Trophoblast cell (in vitro differentiated cells and primary cell): ENCODE measurements at regions not wholly inside any gene's neighbourhood (a gene's known extent, or its start where the extent isn't known, plus 50 kb on each side); places are given as distances from the start of the nearest gene placed in this dataset.
A peak's percentile ranks its signal among the peaks of the same experiment; 100 is the strongest.

Experiments
- DNase-seq, 2 donors: peaks; one replicate each; pipeline ENCODE4 v3.0.0-alpha.2; 2016
- H2AFZ ChIP-seq: 2 replicates; pipeline ENCODE4 v1.6.1; 2013; ENCODE audit warnings: low read length, moderate library complexity, mild to moderate bottlenecking; ENCODE audit not compliant: insufficient read depth, poor library complexity
- H2AK5ac ChIP-seq: 2 replicates; pipeline ENCODE4 v1.6.1; 2013; ENCODE audit warnings: mild to moderate bottlenecking, low read length
- H2BK120ac ChIP-seq: 2 replicates; pipeline ENCODE4 v1.6.1; 2013; ENCODE audit warnings: low read length, mild to moderate bottlenecking, moderate library complexity; ENCODE audit not compliant: insufficient read depth, poor library complexity
- H2BK12ac ChIP-seq: 2 replicates; pipeline ENCODE4 v1.6.1; 2013; ENCODE audit warnings: mild to moderate bottlenecking, low read length, moderate library complexity
- H2BK5ac ChIP-seq: 2 replicates; pipeline ENCODE4 v1.6.1; 2013; ENCODE audit warnings: low read length, low read depth, moderate library complexity, mild to moderate bottlenecking; ENCODE audit not compliant: poor library complexity
- H3K14ac ChIP-seq: 2 replicates; pipeline ENCODE4 v1.6.1; 2013; ENCODE audit warnings: mild to moderate bottlenecking, low read length
- H3K18ac ChIP-seq: 2 replicates; pipeline ENCODE4 v1.6.1; 2013; ENCODE audit warnings: mild to moderate bottlenecking, low read length
- H3K23ac ChIP-seq: 2 replicates; pipeline ENCODE4 v1.6.1; 2013; ENCODE audit warnings: low read length
- H3K27ac ChIP-seq: 2 replicates; pipeline ENCODE4 v1.5.1; 2013; ENCODE audit warnings: low read depth, mild to moderate bottlenecking, inconsistent platforms, low read length, moderate library complexity
- H3K27me3 ChIP-seq: 2 replicates; pipeline ENCODE4 v1.6.1; 2013; ENCODE audit warnings: inconsistent platforms, mild to moderate bottlenecking, low read length, moderate library complexity; ENCODE audit not compliant: insufficient read depth
- H3K36me3 ChIP-seq, 2 experiments: 1 replicate in 1 of 2; 2 replicates in 1 of 2; pipeline ENCODE4 v1.6.1; 2013; ENCODE audit warnings: low read length in 2 of 2, mild to moderate bottlenecking in 2 of 2, moderate library complexity in 1 of 2; ENCODE audit not compliant: insufficient read depth in 2 of 2, control insufficient read depth in 1 of 2
- H3K4ac ChIP-seq: 2 replicates; pipeline ENCODE4 v1.6.1; 2013; ENCODE audit warnings: low read depth, mild to moderate bottlenecking, low read length, moderate library complexity
- H3K4me1 ChIP-seq, 2 experiments: 1 replicate in 1 of 2; 2 replicates in 1 of 2; pipeline ENCODE4 v1.6.1; 2013; ENCODE audit warnings: low read length in 2 of 2, mild to moderate bottlenecking in 2 of 2, moderate library complexity in 1 of 2; ENCODE audit not compliant: insufficient read depth in 2 of 2, control insufficient read depth in 1 of 2
- H3K4me2 ChIP-seq: 2 replicates; pipeline ENCODE4 v1.6.1; 2013; ENCODE audit warnings: inconsistent platforms, mild to moderate bottlenecking, low read length, moderate library complexity
- H3K4me3 ChIP-seq: 2 replicates; pipeline ENCODE4 v1.5.1; 2013; ENCODE audit warnings: mild to moderate bottlenecking, low read depth, low read length, inconsistent platforms
- H3K79me1 ChIP-seq: one replicate; pipeline ENCODE4 v1.6.1; 2013; ENCODE audit warnings: low read length
- H3K79me2 ChIP-seq: 2 replicates; pipeline ENCODE4 v1.6.1; 2013; ENCODE audit warnings: low read length, mild to moderate bottlenecking; ENCODE audit not compliant: control insufficient read depth, insufficient read depth, poor library complexity
- H3K9ac ChIP-seq: 2 replicates; pipeline ENCODE4 v1.6.1; 2013; ENCODE audit warnings: mild to moderate bottlenecking, low read length
- H3K9me3 ChIP-seq: 2 replicates; pipeline ENCODE4 v1.6.1; 2013; ENCODE audit warnings: low read depth, mild to moderate bottlenecking, control low read depth, inconsistent platforms, low read length; ENCODE audit not compliant: insufficient read depth
- H4K12ac ChIP-seq: 2 replicates; pipeline ENCODE4 v1.6.1; 2013; ENCODE audit warnings: low read depth, mild to moderate bottlenecking, low read length, moderate library complexity
- H4K8ac ChIP-seq: 2 replicates; pipeline ENCODE4 v1.6.1; 2013; ENCODE audit warnings: low read depth, mild to moderate bottlenecking, low read length, moderate library complexity
- H4K91ac ChIP-seq: one replicate; pipeline ENCODE4 v1.6.1; 2013; ENCODE audit warnings: low read depth, mild to moderate bottlenecking, low read length, moderate library complexity
- WGBS: extraction: QIAGEN DNeasy Blood & Tissue Kit; methylation state at CpG from one replicate; pipeline ENCODE4 v1.1.7; 2013; ENCODE audit warnings: missing lambda C conversion rate; ENCODE audit not compliant: insufficient read length, insufficient coverage; ENCODE audit errors: extremely low coverage; 5-methylcytosine and 5-hydroxymethylcytosine counted together

GRCh38 chr5:61653807-61654580 is 321.9 kb downstream of the ZSWIM6 start:
- Histone ChIP-seq H2BK12ac (no peak overlapping the region), H3K79me1 (no peaks in the 10 kb centered on the region), H3K4me3 (no peak overlapping the region), H2BK5ac (no peak overlapping the region), H3K4ac (no peak overlapping the region), H4K91ac (no peak overlapping the region), H2AK5ac (no peak overlapping the region), H3K14ac (no peak overlapping the region), H3K9me3 (no peaks in the 10 kb centered on the region), H2AFZ (no peak overlapping the region), H3K9ac (no peak overlapping the region), H3K4me1 (no peaks in the 10 kb centered on the region), H3K36me3 (no peaks in the 10 kb centered on the region), H3K23ac (no peak overlapping the region), H4K12ac (no peak overlapping the region), H3K27me3 (no peaks in the 10 kb centered on the region), H4K8ac (no peak overlapping the region), H2BK120ac (no peak overlapping the region), H3K4me2 (no peak overlapping the region), H3K27ac (no peak overlapping the region), H3K18ac (no peak overlapping the region), H3K79me2 (no peaks in the 10 kb centered on the region)
- DNase-seq: peak in 1 of 2 donors; percentile 6
- WGBS: no CpG with 5 or more reads among the region's 7 CpGs

GRCh38 chr5:61654876-61655275 is 322.8 kb downstream of the ZSWIM6 start:
- Histone ChIP-seq H2BK5ac (no peak overlapping the region), H2BK12ac (no peak overlapping the region), H3K36me3 (no peaks in the 10 kb centered on the region), H4K12ac (no peak overlapping the region), H4K8ac (no peak overlapping the region), H3K18ac (no peak overlapping the region), H3K23ac (no peak overlapping the region), H3K4me3 (no peak overlapping the region), H3K79me2 (no peaks in the 10 kb centered on the region), H3K79me1 (no peaks in the 10 kb centered on the region), H3K4me1 (no peaks in the 10 kb centered on the region), H3K9ac (no peak overlapping the region), H3K4me2 (no peak overlapping the region), H2AK5ac (no peak overlapping the region), H2AFZ (no peak overlapping the region), H4K91ac (no peak overlapping the region), H3K9me3 (no peaks in the 10 kb centered on the region), H2BK120ac (no peak overlapping the region), H3K27me3 (no peaks in the 10 kb centered on the region), H3K14ac (no peak overlapping the region), H3K27ac (no peak overlapping the region), H3K4ac (no peak overlapping the region)
- peak; percentile 8 to 46 for DNase-seq
- no CpG with 5 or more reads among the region's 2 CpGs for WGBS

GRCh38 chr5:61657010-61657409 is 325.0 kb downstream of the ZSWIM6 start:
- Histone ChIP-seq H3K36me3 (no peaks in the 10 kb centered on the region), H2AFZ (no peak overlapping the region), H3K4me2 (no peak overlapping the region), H3K18ac (no peak overlapping the region), H2AK5ac (no peak overlapping the region), H3K27me3 (no peaks in the 10 kb centered on the region), H3K14ac (no peak overlapping the region), H3K9me3 (no peaks in the 10 kb centered on the region), H3K23ac (no peak overlapping the region), H3K4me1 (no peaks in the 10 kb centered on the region), H4K12ac (no peak overlapping the region), H2BK5ac (no peak overlapping the region), H3K4me3 (no peak overlapping the region), H3K4ac (no peak overlapping the region), H2BK12ac (no peak overlapping the region), H3K9ac (no peak overlapping the region), H3K79me2 (no peaks in the 10 kb centered on the region), H4K8ac (no peak overlapping the region), H3K79me1 (no peaks in the 10 kb centered on the region), H3K27ac (no peak overlapping the region), H2BK120ac (no peak overlapping the region), H4K91ac (no peak overlapping the region)
- no peak for DNase-seq
- no CpG with 5 or more reads among the region's 7 CpGs for WGBS

GRCh38 chr5:61657686-61658085 is 325.6 kb downstream of the ZSWIM6 start:
- WGBS: no CpG with 5 or more reads among the region's 3 CpGs
- H4K8ac ChIP-seq: no peak overlapping the region
- H3K4me2 ChIP-seq: no peak overlapping the region
- DNase-seq: no peak
- H3K9me3 ChIP-seq: peaks cover 1% of the 10 kb centered on the region
- no peaks in the 10 kb centered on the region for H3K27me3 ChIP-seq
- no peak overlapping the region for H2AK5ac ChIP-seq
- H3K18ac ChIP-seq: no peak overlapping the region
- H3K36me3 ChIP-seq: no peaks in the 10 kb centered on the region
- H2AFZ ChIP-seq: no peak overlapping the region
- H3K79me2 ChIP-seq: no peaks in the 10 kb centered on the region
- no peak overlapping the region for H3K4ac ChIP-seq
- H3K9ac ChIP-seq: no peak overlapping the region
- H3K4me1 ChIP-seq: no peaks in the 10 kb centered on the region
- H3K27ac ChIP-seq: no peak overlapping the region
- no peaks in the 10 kb centered on the region for H3K79me1 ChIP-seq
- no peak overlapping the region for H4K91ac ChIP-seq
- no peak overlapping the region for H3K23ac ChIP-seq
- no peak overlapping the region for H2BK5ac ChIP-seq
- no peak overlapping the region for H3K4me3 ChIP-seq
- no peak overlapping the region for H3K14ac ChIP-seq
- no peak overlapping the region for H2BK12ac ChIP-seq
- H4K12ac ChIP-seq: no peak overlapping the region
- H2BK120ac ChIP-seq: no peak overlapping the region
